ENCODE measurements at regions not wholly inside any gene's neighbourhood (a gene's known extent, or its start where the extent isn't known, plus 50 kb on each side); places are given as distances from the start of the nearest gene placed in this dataset.
A peak's percentile ranks its signal among the peaks of the same experiment; 100 is the strongest.

GRCh38 chr6:50427267-50427666 is 286.1 kb upstream of the TFAP2D start:
- Histone ChIP-seq H3K14ac (ENCODE audit: low read length) (no peak overlapping the region), H3K4me2 (ENCODE audit: insufficient read depth, low read length, poor library complexity, severe bottlenecking) (no peak overlapping the region), H4K91ac (ENCODE audit: low read depth, low read length, poor library complexity) (no peak overlapping the region), H3K27ac (replicated peaks; ENCODE audit: low read length) (no peak overlapping the region), H4K8ac (ENCODE audit: low read depth, low read length) (no peak overlapping the region), H2AFZ (ENCODE audit: low read length) (no peak overlapping the region), H3K4ac (ENCODE audit: low read length) (no peak overlapping the region), H3K9ac (ENCODE audit: low read depth, low read length, poor library complexity) (no peak overlapping the region), H3K79me1 (ENCODE audit: low read depth, low read length) (no peaks in the 10 kb centered on the region), H3K4me1 (ENCODE audit: control insufficient read depth in 2 of 2, insufficient read depth in 1 of 2, low read depth in 1 of 2, low read length in 2 of 2) (no peaks in the 10 kb centered on the region), H3K36me3 (replicated peaks in 1 of 2; ENCODE audit: control insufficient read depth in 2 of 2, insufficient read depth in 2 of 2, low read length in 2 of 2) (no peaks in the 10 kb centered on the region), H3K9me3 (replicated peaks in 1 of 2; ENCODE audit: control insufficient read depth in 2 of 2, insufficient read depth in 1 of 2, low read depth in 1 of 2, low read length in 2 of 2) (no peaks in the 10 kb centered on the region), H2AK5ac (ENCODE audit: low read depth, low read length) (no peak overlapping the region), H2BK5ac (ENCODE audit: low read length) (no peak overlapping the region), H3K27me3 (ENCODE audit: control insufficient read depth in 3 of 3, insufficient read depth in 3 of 3, low read depth in 1 of 3, low read length in 3 of 3) (no peaks in the 10 kb centered on the region), H2BK15ac (ENCODE audit: low read length) (no peak overlapping the region), H2BK120ac (ENCODE audit: low read depth, low read length) (no peak overlapping the region), H3K4me3 (ENCODE audit: low read length in 2 of 2) (no peak overlapping the region), H3K18ac (ENCODE audit: low read length) (no peak overlapping the region), H2BK12ac (ENCODE audit: low read length) (no peak overlapping the region), H3K23ac (ENCODE audit: low read depth, low read length, poor library complexity) (no peak overlapping the region)
- WGBS, 2 donors (ENCODE audit: extremely low coverage in 2 of 2, insufficient read length in 2 of 2, insufficient replicate concordance in 1 of 2) = no CpG with 5 or more reads among the region's 4 CpGs
- DNase-seq (ENCODE audit: low spot score) = no peak

DNA sequence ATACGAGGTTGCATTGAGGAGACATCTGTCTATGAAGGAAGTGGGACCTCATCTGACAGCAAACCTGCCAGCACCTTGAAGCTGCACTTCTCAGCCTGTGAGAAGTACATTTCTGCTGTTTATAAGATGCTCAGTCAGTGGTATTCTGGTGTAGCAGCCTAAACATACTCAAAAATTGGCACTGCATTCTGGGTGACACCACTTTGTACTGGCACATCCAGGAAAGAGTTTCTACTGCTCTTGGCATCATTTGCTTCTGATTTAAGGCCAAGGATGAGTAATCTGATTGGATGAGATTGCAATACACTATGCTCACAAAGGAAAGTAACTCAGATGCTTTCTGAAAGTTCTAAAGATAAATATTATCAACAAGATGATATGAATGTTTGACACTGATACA is 275.4 kb upstream of the TFAP2D start:
- Histone ChIP-seq H3K4me3 (ENCODE audit: low read length in 2 of 2) (no peak overlapping the region), H3K18ac (ENCODE audit: low read length) (no peak overlapping the region), H3K9ac (ENCODE audit: low read depth, low read length, poor library complexity) (no peak overlapping the region), H2BK15ac (ENCODE audit: low read length) (no peak overlapping the region), H3K14ac (ENCODE audit: low read length) (no peak overlapping the region), H2BK5ac (ENCODE audit: low read length) (no peak overlapping the region), H2BK120ac (ENCODE audit: low read depth, low read length) (no peak overlapping the region), H3K4me1 (ENCODE audit: control insufficient read depth in 2 of 2, insufficient read depth in 1 of 2, low read depth in 1 of 2, low read length in 2 of 2) (no peaks in the 10 kb centered on the region), H3K4ac (ENCODE audit: low read length) (no peak overlapping the region), H3K9me3 (replicated peaks in 1 of 2; ENCODE audit: control insufficient read depth in 2 of 2, insufficient read depth in 1 of 2, low read depth in 1 of 2, low read length in 2 of 2) (peaks cover 0 to 2% of the 10 kb centered on the region in 2 donors), H3K36me3 (replicated peaks in 1 of 2; ENCODE audit: control insufficient read depth in 2 of 2, insufficient read depth in 2 of 2, low read length in 2 of 2) (no peaks in the 10 kb centered on the region), H3K27ac (replicated peaks; ENCODE audit: low read length) (no peak overlapping the region), H3K23ac (ENCODE audit: low read depth, low read length, poor library complexity) (no peak overlapping the region), H3K79me1 (ENCODE audit: low read depth, low read length) (no peaks in the 10 kb centered on the region), H3K4me2 (ENCODE audit: insufficient read depth, low read length, poor library complexity, severe bottlenecking) (no peak overlapping the region), H3K27me3 (ENCODE audit: control insufficient read depth in 3 of 3, insufficient read depth in 3 of 3, low read depth in 1 of 3, low read length in 3 of 3) (no peaks in the 10 kb centered on the region), H2AFZ (ENCODE audit: low read length) (peak overlapping the region; percentile 22), H4K8ac (ENCODE audit: low read depth, low read length) (no peak overlapping the region), H2BK12ac (ENCODE audit: low read length) (no peak overlapping the region), H2AK5ac (ENCODE audit: low read depth, low read length) (no peak overlapping the region), H4K91ac (ENCODE audit: low read depth, low read length, poor library complexity) (no peak overlapping the region)
- WGBS, 2 donors (ENCODE audit: extremely low coverage in 2 of 2, insufficient read length in 2 of 2, insufficient replicate concordance in 1 of 2) = no CpG with 5 or more reads among the region's 1 CpG
- DNase-seq (ENCODE audit: low spot score) = no peak

- Histone ChIP-seq H3K18ac (ENCODE audit: low read length) (no peak overlapping the region), H3K4me3 (ENCODE audit: low read length in 2 of 2) (no peak overlapping the region), H4K8ac (ENCODE audit: low read depth, low read length) (no peak overlapping the region), H2BK12ac (ENCODE audit: low read length) (no peak overlapping the region), H3K14ac (ENCODE audit: low read length) (no peak overlapping the region), H3K4me1 (ENCODE audit: control insufficient read depth in 2 of 2, insufficient read depth in 1 of 2, low read depth in 1 of 2, low read length in 2 of 2) (no peaks in the 10 kb centered on the region), H3K9me3 (replicated peaks in 1 of 2; ENCODE audit: control insufficient read depth in 2 of 2, insufficient read depth in 1 of 2, low read depth in 1 of 2, low read length in 2 of 2) (peaks cover 0 to 2% of the 10 kb centered on the region in 2 donors), H3K27ac (replicated peaks; ENCODE audit: low read length) (no peak overlapping the region), H2BK120ac (ENCODE audit: low read depth, low read length) (no peak overlapping the region), H2AK5ac (ENCODE audit: low read depth, low read length) (no peak overlapping the region), H3K36me3 (replicated peaks in 1 of 2; ENCODE audit: control insufficient read depth in 2 of 2, insufficient read depth in 2 of 2, low read length in 2 of 2) (no peaks in the 10 kb centered on the region), H2AFZ (ENCODE audit: low read length) (no peak overlapping the region), H2BK15ac (ENCODE audit: low read length) (no peak overlapping the region), H3K4me2 (ENCODE audit: insufficient read depth, low read length, poor library complexity, severe bottlenecking) (no peak overlapping the region), H3K9ac (ENCODE audit: low read depth, low read length, poor library complexity) (no peak overlapping the region), H4K91ac (ENCODE audit: low read depth, low read length, poor library complexity) (no peak overlapping the region), H3K79me1 (ENCODE audit: low read depth, low read length) (no peaks in the 10 kb centered on the region), H3K27me3 (ENCODE audit: control insufficient read depth in 3 of 3, insufficient read depth in 3 of 3, low read depth in 1 of 3, low read length in 3 of 3) (no peaks in the 10 kb centered on the region), H3K23ac (ENCODE audit: low read depth, low read length, poor library complexity) (no peak overlapping the region), H3K4ac (ENCODE audit: low read length) (no peak overlapping the region), H2BK5ac (ENCODE audit: low read length) (no peak overlapping the region)
- DNase-seq (ENCODE audit: low spot score) = no peak
- WGBS, 2 donors (ENCODE audit: extremely low coverage in 2 of 2, insufficient read length in 2 of 2, insufficient replicate concordance in 1 of 2) = no CpG with 5 or more reads among the region's 4 CpGs
Measured at GRCh38 chr6:50442531-50443040, 270.7 kb upstream of the TFAP2D start.

GRCh38 chr6:50443144-50443543 is 270.2 kb upstream of the TFAP2D start:
- Histone ChIP-seq H4K8ac (ENCODE audit: low read depth, low read length) (no peak overlapping the region), H2BK120ac (ENCODE audit: low read depth, low read length) (no peak overlapping the region), H3K9ac (ENCODE audit: low read depth, low read length, poor library complexity) (no peak overlapping the region), H2AFZ (ENCODE audit: low read length) (no peak overlapping the region), H3K4me1 (ENCODE audit: control insufficient read depth in 2 of 2, insufficient read depth in 1 of 2, low read depth in 1 of 2, low read length in 2 of 2) (no peaks in the 10 kb centered on the region), H2BK15ac (ENCODE audit: low read length) (no peak overlapping the region), H2AK5ac (ENCODE audit: low read depth, low read length) (no peak overlapping the region), H3K36me3 (replicated peaks in 1 of 2; ENCODE audit: control insufficient read depth in 2 of 2, insufficient read depth in 2 of 2, low read length in 2 of 2) (no peaks in the 10 kb centered on the region), H3K27me3 (ENCODE audit: control insufficient read depth in 3 of 3, insufficient read depth in 3 of 3, low read depth in 1 of 3, low read length in 3 of 3) (no peaks in the 10 kb centered on the region), H4K91ac (ENCODE audit: low read depth, low read length, poor library complexity) (no peak overlapping the region), H3K23ac (ENCODE audit: low read depth, low read length, poor library complexity) (no peak overlapping the region), H3K18ac (ENCODE audit: low read length) (no peak overlapping the region), H3K79me1 (ENCODE audit: low read depth, low read length) (no peaks in the 10 kb centered on the region), H3K4ac (ENCODE audit: low read length) (no peak overlapping the region), H3K4me3 (ENCODE audit: low read length in 2 of 2) (no peak overlapping the region), H3K14ac (ENCODE audit: low read length) (no peak overlapping the region), H3K9me3 (replicated peaks in 1 of 2; ENCODE audit: control insufficient read depth in 2 of 2, insufficient read depth in 1 of 2, low read depth in 1 of 2, low read length in 2 of 2) (no peaks in the 10 kb centered on the region), H3K4me2 (ENCODE audit: insufficient read depth, low read length, poor library complexity, severe bottlenecking) (no peak overlapping the region), H2BK5ac (ENCODE audit: low read length) (no peak overlapping the region), H2BK12ac (ENCODE audit: low read length) (no peak overlapping the region), H3K27ac (replicated peaks; ENCODE audit: low read length) (no peak overlapping the region)
- DNase-seq (ENCODE audit: low spot score) = no peak
- WGBS, 2 donors (ENCODE audit: extremely low coverage in 2 of 2, insufficient read length in 2 of 2, insufficient replicate concordance in 1 of 2) = no CpG with 5 or more reads among the region's 3 CpGs

All from neuronal stem cell (in vitro differentiated cells).